Body of pancreas (tissue), 4 donors: ENCODE measurements at regions not wholly inside any gene's neighbourhood (a gene's known extent, or its start where the extent isn't known, plus 50 kb on each side); places are given as distances from the start of the nearest gene placed in this dataset.

ENCODE experiments used
- POLR2A ChIP-seq, 3 donors: fragments of 450-650 bp; IDR thresholded peaks; one replicate each; pipeline ENCODE4 v1.6.1; 2016; ENCODE audit warnings: antibody characterized with exemption in 3 of 3, mild to moderate bottlenecking in 2 of 3
- TF ChIP-seq, protein P1 (sequence below), 7 experiments: fragments of 450-650 bp in 4 of 7; fragments of 200-600 bp in 3 of 7; sonication (generic) in 3 of 7; IDR thresholded peaks; one replicate each; pipeline ENCODE4 v1.5.1; 2016 to 2019; ENCODE audit warnings: antibody characterized with exemption in 7 of 7

DNA sequence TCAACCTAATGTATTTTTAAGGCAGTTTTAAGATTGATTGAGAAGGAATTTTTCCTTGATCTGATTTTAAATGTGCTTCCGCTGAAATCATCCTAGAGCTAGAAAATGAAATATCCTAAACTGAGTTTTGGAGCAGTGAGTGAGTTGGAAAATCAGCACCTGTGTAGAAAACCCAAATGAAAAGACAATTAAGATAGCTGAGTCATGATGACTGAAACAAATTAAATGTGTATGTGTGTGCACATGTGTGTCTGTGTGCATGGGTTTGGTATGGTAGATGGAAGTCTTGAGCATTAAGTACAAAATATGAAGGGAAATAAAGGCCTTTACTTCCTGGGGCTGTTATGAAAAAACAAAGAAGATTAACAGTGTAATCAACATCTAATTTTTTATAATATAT, 394.6 kb upstream of the MAP2 start:
- no peak for TF ChIP-seq POLR2A (IDR thresholded peaks at IDR 0.05)
- TF ChIP-seq, protein P1, sequence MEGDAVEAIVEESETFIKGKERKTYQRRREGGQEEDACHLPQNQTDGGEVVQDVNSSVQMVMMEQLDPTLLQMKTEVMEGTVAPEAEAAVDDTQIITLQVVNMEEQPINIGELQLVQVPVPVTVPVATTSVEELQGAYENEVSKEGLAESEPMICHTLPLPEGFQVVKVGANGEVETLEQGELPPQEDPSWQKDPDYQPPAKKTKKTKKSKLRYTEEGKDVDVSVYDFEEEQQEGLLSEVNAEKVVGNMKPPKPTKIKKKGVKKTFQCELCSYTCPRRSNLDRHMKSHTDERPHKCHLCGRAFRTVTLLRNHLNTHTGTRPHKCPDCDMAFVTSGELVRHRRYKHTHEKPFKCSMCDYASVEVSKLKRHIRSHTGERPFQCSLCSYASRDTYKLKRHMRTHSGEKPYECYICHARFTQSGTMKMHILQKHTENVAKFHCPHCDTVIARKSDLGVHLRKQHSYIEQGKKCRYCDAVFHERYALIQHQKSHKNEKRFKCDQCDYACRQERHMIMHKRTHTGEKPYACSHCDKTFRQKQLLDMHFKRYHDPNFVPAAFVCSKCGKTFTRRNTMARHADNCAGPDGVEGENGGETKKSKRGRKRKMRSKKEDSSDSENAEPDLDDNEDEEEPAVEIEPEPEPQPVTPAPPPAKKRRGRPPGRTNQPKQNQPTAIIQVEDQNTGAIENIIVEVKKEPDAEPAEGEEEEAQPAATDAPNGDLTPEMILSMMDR (IDR thresholded peaks at IDR 0.05) = no peak
